Gastrocnemius medialis (tissue), 4 donors: ENCODE measurements at regions not wholly inside any gene's neighbourhood (a gene's known extent, or its start where the extent isn't known, plus 50 kb on each side); places are given as distances from the start of the nearest gene placed in this dataset.
"Not testable (repeated sequence)": the region's sequence is repeated elsewhere in the genome, so short reads cannot be mapped to it uniquely, and the experiment has no call there.

Experiments
- ATAC-seq, 2 donors: fragments of 150-250 bp; one replicate each; pipeline ENCODE4 v1.9.1; 2016
- DNase-seq, 2 donors: peaks; one replicate each; pipeline ENCODE4 v3.0.0-alpha.2; 2019
- H3K27ac ChIP-seq, 4 donors: fragments of 200-600 bp; sonication (generic); 1 replicate in 1 of 4; 2 replicates in 3 of 4; pipeline ENCODE4 v1.5.1; 2016 to 2018; ENCODE audit warnings: mild to moderate bottlenecking in 2 of 4, moderate library complexity in 1 of 4
- H3K27me3 ChIP-seq, 3 donors: fragments of 200-600 bp; sonication (generic) in 2 of 3; 1 replicate in 1 of 3; 2 replicates in 2 of 3; pipeline versions ENCODE4 v1.5.1 to v1.6.0; 2016 to 2019; ENCODE audit warnings: mild to moderate bottlenecking in 1 of 3, moderate library complexity in 1 of 3
- H3K36me3 ChIP-seq, 2 donors: fragments of 200-600 bp; sonication (generic) in 1 of 2; one replicate each; pipeline ENCODE4 v1.5.1; 2017 to 2018
- H3K4me1 ChIP-seq, 2 donors: fragments of 200-600 bp; sonication (generic) in 1 of 2; one replicate each; pipeline ENCODE4 v1.5.1; 2016 to 2017; ENCODE audit warnings: mild to moderate bottlenecking in 2 of 2
- H3K4me3 ChIP-seq, 4 donors: fragments of 200-600 bp; sonication (generic) in 3 of 4; 1 replicate in 1 of 4; 2 replicates in 3 of 4; pipeline ENCODE4 v1.5.1; 2016 to 2019; ENCODE audit warnings: mild to moderate bottlenecking in 2 of 4
- H3K9me3 ChIP-seq, 3 donors: fragments of 200-600 bp; sonication (generic) in 2 of 3; 1 replicate in 1 of 3; 2 replicates in 2 of 3; pipeline ENCODE4 v1.5.1; 2016 to 2019
- POLR2A ChIP-seq, 2 donors: fragments of 450-650 bp; IDR thresholded peaks; one replicate each; pipeline ENCODE4 v1.6.1; 2017; ENCODE audit warnings: antibody characterized with exemption in 2 of 2, mild to moderate bottlenecking in 2 of 2, moderate library complexity in 2 of 2
- in situ Hi-C, 4 donors: fragments of 200-750 bp; cut with MboI; loops; one replicate each; pipeline versions ENCODE4 v1.15.0 to v1.8.0; 2017; ENCODE audit warnings: low sequenced_read_pairs in 4 of 4
- intact Hi-C: fragments of 100-400 bp; cut with DNase I; formaldehyde crosslinking; loops from one replicate; pipeline ENCODE4 v1.15.1; 2023; ENCODE audit warnings: low total_unique reads
- TF ChIP-seq, protein P1 (sequence below), 5 experiments: fragments of 450-650 bp in 3 of 5; fragments of 200-600 bp in 2 of 5; sonication (generic) in 2 of 5; IDR thresholded peaks in 4 of 5; conservative IDR thresholded peaks in 1 of 5; 1 replicate in 4 of 5; 2 replicates in 1 of 5; pipeline ENCODE4 v1.5.1; 2016 to 2019; ENCODE audit warnings: antibody characterized with exemption in 5 of 5, mild to moderate bottlenecking in 3 of 5, moderate library complexity in 3 of 5

DNA sequence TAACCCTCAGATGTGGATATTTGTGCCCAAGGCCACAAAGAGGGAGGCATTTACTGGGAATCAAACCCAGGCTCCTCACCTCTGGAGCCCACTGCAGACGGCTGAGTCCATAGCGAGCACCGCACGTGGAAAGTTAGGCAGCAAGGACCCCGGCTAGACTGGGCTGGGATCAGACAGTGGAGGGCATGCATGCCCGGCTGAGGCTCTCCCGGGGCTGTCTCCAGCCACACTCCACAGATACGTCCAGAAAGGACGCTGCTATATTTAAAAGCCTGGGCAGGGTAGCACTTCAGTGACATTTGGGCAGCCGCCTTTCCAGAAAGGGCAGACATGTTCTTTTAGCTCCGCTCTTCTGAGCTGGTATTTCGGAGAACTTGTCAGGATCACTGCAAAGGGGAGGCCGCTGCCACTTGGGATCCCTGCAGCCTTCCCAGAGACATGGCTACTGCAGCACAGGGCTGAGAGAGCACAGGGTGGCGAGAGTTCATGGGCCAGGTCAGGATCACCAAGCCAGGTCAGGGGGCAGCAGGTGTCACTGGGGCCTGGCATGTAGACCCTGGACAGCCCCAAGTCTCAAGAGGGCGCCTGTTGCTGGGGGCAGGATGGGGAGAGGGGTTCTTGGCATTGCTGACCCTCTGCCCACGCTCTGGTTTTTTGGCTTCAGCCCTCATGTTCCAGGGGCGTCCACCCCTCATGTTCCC, 121.7 kb downstream of the PHETA1 start:
- Histone ChIP-seq H3K27me3 (peaks cover 0 to 4% (median 0%) of the 10 kb centered on the region in 3 donors), H3K27ac (no peak overlapping the region), H3K4me3 (no peak overlapping the region), H3K9me3 (no peaks in the 10 kb centered on the region), H3K4me1 (no peaks in the 10 kb centered on the region), H3K36me3 (no peaks in the 10 kb centered on the region)
- DNase-seq, result no peak
- in situ Hi-C loops (no loop called here), intact Hi-C loops (no loop called here)
- ATAC-seq, result no peak
- TF ChIP-seq, protein P1, sequence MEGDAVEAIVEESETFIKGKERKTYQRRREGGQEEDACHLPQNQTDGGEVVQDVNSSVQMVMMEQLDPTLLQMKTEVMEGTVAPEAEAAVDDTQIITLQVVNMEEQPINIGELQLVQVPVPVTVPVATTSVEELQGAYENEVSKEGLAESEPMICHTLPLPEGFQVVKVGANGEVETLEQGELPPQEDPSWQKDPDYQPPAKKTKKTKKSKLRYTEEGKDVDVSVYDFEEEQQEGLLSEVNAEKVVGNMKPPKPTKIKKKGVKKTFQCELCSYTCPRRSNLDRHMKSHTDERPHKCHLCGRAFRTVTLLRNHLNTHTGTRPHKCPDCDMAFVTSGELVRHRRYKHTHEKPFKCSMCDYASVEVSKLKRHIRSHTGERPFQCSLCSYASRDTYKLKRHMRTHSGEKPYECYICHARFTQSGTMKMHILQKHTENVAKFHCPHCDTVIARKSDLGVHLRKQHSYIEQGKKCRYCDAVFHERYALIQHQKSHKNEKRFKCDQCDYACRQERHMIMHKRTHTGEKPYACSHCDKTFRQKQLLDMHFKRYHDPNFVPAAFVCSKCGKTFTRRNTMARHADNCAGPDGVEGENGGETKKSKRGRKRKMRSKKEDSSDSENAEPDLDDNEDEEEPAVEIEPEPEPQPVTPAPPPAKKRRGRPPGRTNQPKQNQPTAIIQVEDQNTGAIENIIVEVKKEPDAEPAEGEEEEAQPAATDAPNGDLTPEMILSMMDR (IDR thresholded peaks at IDR 0.05 in 4 of 5, conservative IDR thresholded peaks at IDR 0.05 in 1 of 5), result no peak
- TF ChIP-seq POLR2A (IDR thresholded peaks at IDR 0.05), result no peak

DNA sequence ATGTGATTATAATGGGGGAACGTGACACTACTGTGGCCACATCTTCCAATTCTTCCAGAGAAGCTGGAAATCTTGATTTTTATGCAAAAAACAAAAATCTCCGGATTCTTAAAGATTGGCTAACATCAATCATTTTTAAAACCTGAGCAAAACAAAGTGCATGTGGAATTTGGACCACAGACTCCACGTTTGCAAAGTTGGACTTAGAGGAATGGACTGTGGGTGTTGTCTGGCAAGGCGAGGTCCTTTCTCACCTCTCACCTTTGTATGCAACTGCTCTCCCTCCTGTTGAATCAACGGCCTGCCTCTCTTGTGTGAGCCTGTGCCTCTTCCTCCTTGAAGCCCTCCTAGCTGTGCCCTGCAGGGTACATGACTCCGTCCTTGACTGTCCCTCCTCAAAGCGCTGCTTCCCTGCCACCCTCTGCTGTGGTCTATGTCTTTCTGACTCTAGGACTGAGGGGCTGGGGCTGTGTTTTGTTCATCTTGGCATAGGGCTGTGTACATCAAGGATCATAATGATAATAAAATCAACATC, 122.4 kb downstream of the PHETA1 start:
- no peaks in the 10 kb centered on the region for H3K4me1 ChIP-seq
- H3K4me3 ChIP-seq, result no peak overlapping the region
- peaks cover 0 to 4% (median 0%) of the 10 kb centered on the region in 3 donors for H3K27me3 ChIP-seq
- in situ Hi-C loops (no loop called here), intact Hi-C loops (no loop called here)
- no peak overlapping the region for H3K27ac ChIP-seq
- TF ChIP-seq POLR2A (IDR thresholded peaks at IDR 0.05), result no peak
- TF ChIP-seq, protein P1 (IDR thresholded peaks at IDR 0.05 in 4 of 5, conservative IDR thresholded peaks at IDR 0.05 in 1 of 5), result no peak
- ATAC-seq (no peak), DNase-seq (no peak)
- H3K9me3 ChIP-seq, result no peaks in the 10 kb centered on the region
- H3K36me3 ChIP-seq, result no peaks in the 10 kb centered on the region

DNA sequence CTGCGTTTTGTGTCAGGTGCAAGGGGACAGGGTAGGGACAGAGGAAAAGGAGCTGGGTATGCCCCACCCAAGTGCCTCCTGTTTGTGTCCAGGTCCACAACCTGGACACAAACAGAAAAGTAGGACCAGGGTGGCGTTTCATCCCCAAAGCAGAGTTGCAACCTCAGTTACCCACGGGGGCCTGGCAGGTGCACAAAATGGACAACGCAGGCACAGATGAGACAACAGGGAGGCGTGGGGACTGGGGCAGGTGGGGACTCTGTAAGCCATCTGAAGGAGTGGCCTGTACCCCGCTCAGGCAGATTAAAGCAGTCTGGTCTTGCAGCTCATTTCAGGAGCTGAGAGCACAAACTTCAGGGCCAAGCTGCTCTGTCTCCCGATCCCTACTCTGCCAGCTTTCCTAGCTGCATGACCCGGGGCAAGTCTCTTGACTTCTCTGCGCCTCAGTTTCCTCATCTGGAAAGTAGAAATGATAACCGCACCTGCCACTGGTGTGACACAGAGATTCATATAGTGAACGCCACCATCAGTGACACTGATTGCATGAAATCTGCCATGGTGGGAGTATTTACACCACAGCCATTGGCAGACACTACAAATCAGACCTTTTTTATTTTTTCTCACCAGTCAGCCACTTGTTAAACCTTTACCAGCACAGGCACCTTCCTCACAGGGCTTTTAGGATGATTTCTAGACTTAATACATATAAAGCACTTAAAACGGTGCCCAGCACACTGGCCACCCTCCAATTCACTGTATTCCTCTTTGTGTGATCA, 123.0 kb downstream of the PHETA1 start:
- TF ChIP-seq, protein P1 (IDR thresholded peaks at IDR 0.05 in 4 of 5, conservative IDR thresholded peaks at IDR 0.05 in 1 of 5), result no peak
- peaks cover 0 to 4% (median 0%) of the 10 kb centered on the region in 3 donors for H3K27me3 ChIP-seq
- H3K4me1 ChIP-seq, result no peaks in the 10 kb centered on the region
- DNase-seq (no peak), ATAC-seq (no peak)
- no peaks in the 10 kb centered on the region for H3K36me3 ChIP-seq
- intact Hi-C loops (no loop called here), in situ Hi-C loops (no loop called here)
- no peak overlapping the region for H3K27ac ChIP-seq
- H3K9me3 ChIP-seq, result no peaks in the 10 kb centered on the region
- H3K4me3 ChIP-seq, result no peak overlapping the region

DNA sequence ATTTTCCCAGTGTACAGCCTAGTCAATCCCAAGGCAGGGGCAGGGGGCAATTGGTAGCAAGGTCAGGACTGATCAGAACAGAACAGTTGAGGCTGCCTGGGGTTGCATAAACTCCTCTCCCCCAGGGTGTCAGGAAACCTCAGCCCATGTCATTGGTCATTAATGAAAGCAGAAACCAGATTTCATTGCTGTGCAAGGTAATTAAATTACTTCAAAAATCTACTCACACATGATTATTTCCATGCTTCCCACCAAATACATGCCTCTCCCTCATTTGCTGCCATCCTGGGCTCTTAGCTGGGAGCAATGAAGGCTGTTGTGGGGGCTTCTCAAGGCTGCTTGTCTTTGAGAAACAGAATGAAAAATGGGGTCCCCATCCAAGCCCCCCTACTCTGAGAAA, 124.2 kb downstream of the PHETA1 start:
- ATAC-seq, result no peak
- Histone ChIP-seq H3K27ac (no peak overlapping the region), H3K27me3 (no peaks in the 10 kb centered on the region), H3K36me3 (no peaks in the 10 kb centered on the region), H3K4me3 (no peak overlapping the region), H3K9me3 (no peaks in the 10 kb centered on the region), H3K4me1 (no peaks in the 10 kb centered on the region)
- TF ChIP-seq POLR2A (IDR thresholded peaks at IDR 0.05), result no peak
- TF ChIP-seq, protein P1 (IDR thresholded peaks at IDR 0.05 in 4 of 5, conservative IDR thresholded peaks at IDR 0.05 in 1 of 5), result no peak
- in situ Hi-C loops (no loop called here), intact Hi-C loops (no loop called here)
- no peak for DNase-seq

DNA sequence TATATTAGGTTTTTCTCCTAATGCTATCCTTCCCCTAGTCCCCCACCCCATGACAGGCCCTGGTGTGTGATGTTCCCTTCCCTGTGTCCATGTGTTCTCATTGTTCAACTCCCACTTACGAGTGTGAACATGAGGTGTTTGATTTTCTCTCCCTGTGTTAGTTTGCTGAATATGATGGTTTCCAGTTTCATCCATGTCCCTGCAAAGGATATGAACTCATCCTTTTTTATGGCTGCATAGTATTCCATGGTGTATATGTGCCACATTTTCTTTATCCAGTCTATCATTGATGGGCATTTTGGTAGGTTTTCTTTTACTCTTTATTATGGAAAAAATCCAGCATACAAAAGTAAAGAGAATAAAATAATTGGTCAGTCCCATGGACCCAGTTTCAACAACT, 126.1 kb downstream of the PHETA1 start:
- H3K9me3 ChIP-seq, in situ Hi-C loops, ATAC-seq, H3K36me3 ChIP-seq, H3K27me3 ChIP-seq, H3K4me3 ChIP-seq, DNase-seq, H3K4me1 ChIP-seq, H3K27ac ChIP-seq, intact Hi-C loops: not testable (repeated sequence)
